Coronary artery (tissue), 2 donors: ENCODE measurements at regions not wholly inside any gene's neighbourhood (a gene's known extent, or its start where the extent isn't known, plus 50 kb on each side); places are given as distances from the start of the nearest gene placed in this dataset.

Experiments used
- DNase-seq: peaks from one replicate; pipeline ENCODE4 v3.0.0-alpha.2; 2017; ENCODE audit warnings: low spot score
- H3K27ac ChIP-seq, 2 donors: fragments of 200-600 bp; sonication (generic); one replicate each; pipeline ENCODE4 v1.5.1; 2016 to 2019
- H3K4me3 ChIP-seq: fragments of 200-600 bp; sonication (generic); 2 replicates; pipeline ENCODE4 v1.5.1; 2016; ENCODE audit warnings: mild to moderate bottlenecking, moderate library complexity
- CTCF ChIP-seq: fragments of 200-600 bp; sonication (generic); IDR thresholded peaks from one replicate; pipeline ENCODE4 v1.5.1; 2019; ENCODE audit warnings: antibody characterized with exemption

GRCh38 chr7:130950054-130950453 is 216.0 kb upstream of the KLF14 start:
- H3K27ac ChIP-seq: peak overlapping the region in 1 of 2 donors; percentile 12

GRCh38 chr7:130950741-130951140 is 216.7 kb upstream of the KLF14 start:
- no peak overlapping the region for H3K27ac ChIP-seq
- no peak overlapping the region for H3K4me3 ChIP-seq
- no peak for TF ChIP-seq CTCF
- no peak for DNase-seq

More at GRCh38 chr7:130950054-130950453, 216.0 kb upstream of the KLF14 start:
- no peak for TF ChIP-seq CTCF
- H3K4me3 ChIP-seq: no peak overlapping the region
- no peak for DNase-seq

GRCh38 chr7:130951303-130951975 is 217.4 kb upstream of the KLF14 start:
- no peak for TF ChIP-seq CTCF
- Histone ChIP-seq H3K4me3 (no peak overlapping the region), H3K27ac (no peak overlapping the region)
- no peak for DNase-seq

GRCh38 chr7:130951976-130952876 is 218.2 kb upstream of the KLF14 start:
- DNase-seq: no peak
- no peak for TF ChIP-seq CTCF
- Histone ChIP-seq H3K27ac (no peak overlapping the region), H3K4me3 (no peak overlapping the region)

- no peak overlapping the region for H3K4me3 ChIP-seq
- TF ChIP-seq CTCF: no peak
- H3K27ac ChIP-seq: no peak overlapping the region
- no peak for DNase-seq
These were observed 219.2 kb upstream of the KLF14 start for GRCh38 chr7:130953196-130953595.

- TF ChIP-seq CTCF: no peak
These were observed 221.0 kb upstream of the KLF14 start for GRCh38 chr7:130954918-130955564.

More at GRCh38 chr7:130954918-130955564, 221.0 kb upstream of the KLF14 start:
- no peak overlapping the region for H3K27ac ChIP-seq
- DNase-seq: no peak
- no peak overlapping the region for H3K4me3 ChIP-seq
